ENCODE measurements at regions not wholly inside any gene's neighbourhood (a gene's known extent, or its start where the extent isn't known, plus 50 kb on each side); places are given as distances from the start of the nearest gene placed in this dataset.

DNA sequence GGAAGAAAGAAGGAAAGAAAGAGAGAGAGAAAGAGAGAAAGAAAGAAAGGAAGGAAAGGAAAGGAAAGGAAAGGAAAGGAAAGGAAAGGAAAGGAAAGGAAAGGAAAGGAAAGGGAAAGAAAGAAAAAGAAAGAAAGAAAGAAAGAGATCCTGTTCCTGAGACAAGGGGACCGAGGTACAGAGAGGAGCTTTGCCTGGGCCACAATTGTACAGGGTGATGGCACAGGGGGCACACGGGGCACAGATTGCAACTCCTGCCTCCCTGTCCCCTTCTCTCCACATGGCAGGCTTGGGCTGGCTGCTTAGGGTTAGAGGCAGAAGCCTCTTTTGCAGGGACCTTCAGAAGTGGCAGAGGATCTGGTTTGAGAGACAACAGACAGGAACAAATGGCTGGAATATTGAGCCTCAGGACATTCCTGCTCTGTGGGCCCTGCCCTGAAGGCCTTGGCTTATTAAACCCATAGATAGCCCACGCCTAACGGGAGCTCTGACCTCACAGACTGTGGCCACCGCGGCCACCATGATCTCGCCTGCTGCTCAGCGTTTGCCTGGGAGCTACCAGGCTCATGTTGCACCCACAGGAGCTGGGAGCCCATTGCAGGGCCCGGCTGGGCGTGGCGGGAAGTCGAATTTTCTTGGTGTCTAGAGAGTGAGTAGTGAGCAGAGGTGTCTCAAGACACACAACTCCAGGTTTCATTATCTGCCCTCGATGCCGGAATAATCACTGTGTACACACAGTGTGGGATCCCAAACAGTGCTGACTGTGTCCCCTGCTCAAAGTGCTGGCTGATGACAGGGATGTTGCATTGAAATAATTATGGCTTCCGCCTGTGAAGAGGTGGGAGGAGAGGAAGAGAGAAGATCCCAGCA lies 147.9 kb upstream of the NCOR2 start:
- H3K9ac ChIP-seq (ENCODE audit: extremely low read depth, low read length, poor library complexity, severe bottlenecking), result no peak overlapping the region
- H3K4me3 ChIP-seq (ENCODE audit: low read length), result no peak overlapping the region
- Mint-ChIP-seq H3K4me1 (peaks cover 4% of the 10 kb centered on the region), H3K27ac (no peak overlapping the region), H3K27me3 (ENCODE audit: insufficient read depth) (no peaks in the 10 kb centered on the region), H3K9me3 (no peaks in the 10 kb centered on the region), H3K4me3 (no peak overlapping the region), H3K36me3 (ENCODE audit: low read depth) (no peaks in the 10 kb centered on the region)
- TF ChIP-seq, protein P1, sequence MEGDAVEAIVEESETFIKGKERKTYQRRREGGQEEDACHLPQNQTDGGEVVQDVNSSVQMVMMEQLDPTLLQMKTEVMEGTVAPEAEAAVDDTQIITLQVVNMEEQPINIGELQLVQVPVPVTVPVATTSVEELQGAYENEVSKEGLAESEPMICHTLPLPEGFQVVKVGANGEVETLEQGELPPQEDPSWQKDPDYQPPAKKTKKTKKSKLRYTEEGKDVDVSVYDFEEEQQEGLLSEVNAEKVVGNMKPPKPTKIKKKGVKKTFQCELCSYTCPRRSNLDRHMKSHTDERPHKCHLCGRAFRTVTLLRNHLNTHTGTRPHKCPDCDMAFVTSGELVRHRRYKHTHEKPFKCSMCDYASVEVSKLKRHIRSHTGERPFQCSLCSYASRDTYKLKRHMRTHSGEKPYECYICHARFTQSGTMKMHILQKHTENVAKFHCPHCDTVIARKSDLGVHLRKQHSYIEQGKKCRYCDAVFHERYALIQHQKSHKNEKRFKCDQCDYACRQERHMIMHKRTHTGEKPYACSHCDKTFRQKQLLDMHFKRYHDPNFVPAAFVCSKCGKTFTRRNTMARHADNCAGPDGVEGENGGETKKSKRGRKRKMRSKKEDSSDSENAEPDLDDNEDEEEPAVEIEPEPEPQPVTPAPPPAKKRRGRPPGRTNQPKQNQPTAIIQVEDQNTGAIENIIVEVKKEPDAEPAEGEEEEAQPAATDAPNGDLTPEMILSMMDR (conservative IDR thresholded peaks at IDR 0.05), result no peak
- 71 to 80% methylated on average over 10 to 15 of the region's 15 CpGs for WGBS, 2 experiments (ENCODE audit: insufficient coverage in 1 of 2, insufficient read length in 1 of 2)
- H3K36me3 ChIP-seq (ENCODE audit: control insufficient read depth, insufficient read depth, low read length), result no peaks in the 10 kb centered on the region
- DNase-seq, result no peak
- H3K4me1 ChIP-seq (ENCODE audit: control insufficient read depth, insufficient read depth, low read length), result no peaks in the 10 kb centered on the region
- no peaks in the 10 kb centered on the region for H3K9me3 ChIP-seq (ENCODE audit: control insufficient read depth, low read length)
- H3K27me3 ChIP-seq (ENCODE audit: control insufficient read depth, insufficient read depth, low read length, poor library complexity, severe bottlenecking), result no peaks in the 10 kb centered on the region
- H3K27ac ChIP-seq (ENCODE audit: low read depth, low read length), result no peak overlapping the region

DNA sequence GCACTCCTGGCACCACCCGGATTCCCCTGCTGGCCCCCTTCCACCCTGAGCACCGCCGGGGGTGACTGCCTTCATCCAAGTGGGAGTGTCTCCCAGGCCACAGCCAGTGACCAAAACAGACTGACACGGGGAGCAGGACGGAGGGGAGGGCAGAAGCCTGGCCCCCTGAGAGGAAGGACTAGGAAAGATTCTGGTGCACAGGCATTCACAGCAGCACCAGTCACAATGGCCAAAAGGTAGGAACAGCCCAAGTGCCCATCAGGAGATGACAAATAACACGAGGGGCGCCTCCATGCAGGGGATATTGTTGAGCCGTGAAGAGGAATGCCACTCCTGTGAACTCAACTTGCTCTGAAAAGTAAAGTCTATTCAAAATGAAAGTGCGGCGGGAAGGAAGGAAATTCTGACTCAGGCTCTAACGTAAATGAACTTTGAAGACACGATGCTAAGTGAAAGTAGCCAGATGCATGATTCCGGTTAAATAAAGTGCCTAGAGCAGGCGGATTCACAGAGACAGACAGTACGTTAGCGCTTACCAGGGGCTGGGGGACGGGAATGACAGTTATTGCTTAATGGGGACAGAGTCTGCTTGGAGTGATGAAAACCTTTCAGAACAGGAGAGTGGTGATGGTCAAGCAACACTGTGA lies 146.1 kb upstream of the NCOR2 start:
- Histone ChIP-seq H3K9ac (ENCODE audit: extremely low read depth, low read length, poor library complexity, severe bottlenecking) (no peak overlapping the region), H3K4me1 (ENCODE audit: control insufficient read depth, insufficient read depth, low read length) (no peaks in the 10 kb centered on the region), H3K27me3 (ENCODE audit: control insufficient read depth, insufficient read depth, low read length, poor library complexity, severe bottlenecking) (no peaks in the 10 kb centered on the region), H3K27ac (ENCODE audit: low read depth, low read length) (no peak overlapping the region), H3K9me3 (ENCODE audit: control insufficient read depth, low read length) (no peaks in the 10 kb centered on the region), H3K36me3 (ENCODE audit: control insufficient read depth, insufficient read depth, low read length) (no peaks in the 10 kb centered on the region), H3K4me3 (ENCODE audit: low read length) (no peak overlapping the region)
- 66 to 77% methylated on average over 14 to 17 of the region's 17 CpGs for WGBS, 2 experiments (ENCODE audit: insufficient coverage in 1 of 2, insufficient read length in 1 of 2)
- no peak overlapping the region for H3K27ac Mint-ChIP-seq
- DNase-seq, result no peak
- H3K9me3 Mint-ChIP-seq, result no peaks in the 10 kb centered on the region
- TF ChIP-seq, protein P1 (conservative IDR thresholded peaks at IDR 0.05), result no peak
- peaks cover 7% of the 10 kb centered on the region for H3K4me1 Mint-ChIP-seq
- H3K27me3 Mint-ChIP-seq (ENCODE audit: insufficient read depth), result no peaks in the 10 kb centered on the region
- no peaks in the 10 kb centered on the region for H3K36me3 Mint-ChIP-seq (ENCODE audit: low read depth)
- H3K4me3 Mint-ChIP-seq, result no peak overlapping the region

DNA sequence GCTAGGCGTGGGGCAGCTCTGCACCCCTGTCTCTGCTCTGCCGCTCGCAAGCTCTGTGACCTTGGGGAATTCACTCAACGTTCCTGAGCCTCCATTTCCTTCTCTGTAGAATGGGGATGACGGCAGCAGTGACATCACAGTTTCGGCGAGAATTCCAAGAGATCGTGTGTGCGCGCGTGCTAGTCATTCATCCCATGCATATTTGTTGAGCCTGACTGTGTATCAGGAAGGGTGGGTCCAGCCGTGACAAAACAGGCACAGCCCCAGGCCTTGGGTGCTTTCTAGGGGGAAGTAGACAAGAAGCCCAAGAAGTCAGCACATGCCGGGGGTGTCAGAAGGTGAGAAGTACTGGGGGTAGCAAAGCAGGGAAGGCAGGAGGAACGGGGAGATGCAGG lies 145.6 kb upstream of the NCOR2 start:
- no peaks in the 10 kb centered on the region for H3K27me3 Mint-ChIP-seq (ENCODE audit: insufficient read depth)
- H3K4me3 Mint-ChIP-seq, result no peak overlapping the region
- no peak overlapping the region for H3K4me3 ChIP-seq (ENCODE audit: low read length)
- H3K4me1 ChIP-seq (ENCODE audit: control insufficient read depth, insufficient read depth, low read length), result no peaks in the 10 kb centered on the region
- no peaks in the 10 kb centered on the region for H3K36me3 Mint-ChIP-seq (ENCODE audit: low read depth)
- H3K36me3 ChIP-seq (ENCODE audit: control insufficient read depth, insufficient read depth, low read length), result no peaks in the 10 kb centered on the region
- H3K27ac ChIP-seq (ENCODE audit: low read depth, low read length), result no peak overlapping the region
- peaks cover 7% of the 10 kb centered on the region for H3K4me1 Mint-ChIP-seq
- TF ChIP-seq, protein P1 (conservative IDR thresholded peaks at IDR 0.05), result no peak
- 86 to 89% methylated on average over 8 to 14 of the region's 14 CpGs for WGBS, 2 experiments (ENCODE audit: insufficient coverage in 1 of 2, insufficient read length in 1 of 2)
- H3K9me3 ChIP-seq (ENCODE audit: control insufficient read depth, low read length), result no peaks in the 10 kb centered on the region
- peaks cover 2% of the 10 kb centered on the region for H3K9me3 Mint-ChIP-seq
- H3K9ac ChIP-seq (ENCODE audit: extremely low read depth, low read length, poor library complexity, severe bottlenecking), result no peak overlapping the region
- H3K27ac Mint-ChIP-seq, result peak overlapping the region; percentile 19
- DNase-seq, result no peak
- H3K27me3 ChIP-seq (ENCODE audit: control insufficient read depth, insufficient read depth, low read length, poor library complexity, severe bottlenecking), result no peaks in the 10 kb centered on the region

Measured in endodermal cell (in vitro differentiated cells).